ENCODE measurements at regions not wholly inside any gene's neighbourhood (a gene's known extent, or its start where the extent isn't known, plus 50 kb on each side); places are given as distances from the start of the nearest gene placed in this dataset.

- TF ChIP-seq CTCF (IDR thresholded peaks at IDR 0.05), result no peak
- no peak for TF ChIP-seq POLR2A (IDR thresholded peaks at IDR 0.05)
- no peak for TF ChIP-seq EP300 (IDR thresholded peaks at IDR 0.05)
Measured at GRCh38 chr6:164906766-164907165, 402.6 kb downstream of the C6orf118 start.

Data from tibial nerve (tissue), 4 donors.